Suppressor macrophage (primary cell): ENCODE measurements at regions not wholly inside any gene's neighbourhood (a gene's known extent, or its start where the extent isn't known, plus 50 kb on each side); places are given as distances from the start of the nearest gene placed in this dataset.

Experiments
- DNase-seq, 4 experiments: peaks; one replicate each; pipeline ENCODE4 v3.0.0-alpha.2; 2020 to 2022

DNA sequence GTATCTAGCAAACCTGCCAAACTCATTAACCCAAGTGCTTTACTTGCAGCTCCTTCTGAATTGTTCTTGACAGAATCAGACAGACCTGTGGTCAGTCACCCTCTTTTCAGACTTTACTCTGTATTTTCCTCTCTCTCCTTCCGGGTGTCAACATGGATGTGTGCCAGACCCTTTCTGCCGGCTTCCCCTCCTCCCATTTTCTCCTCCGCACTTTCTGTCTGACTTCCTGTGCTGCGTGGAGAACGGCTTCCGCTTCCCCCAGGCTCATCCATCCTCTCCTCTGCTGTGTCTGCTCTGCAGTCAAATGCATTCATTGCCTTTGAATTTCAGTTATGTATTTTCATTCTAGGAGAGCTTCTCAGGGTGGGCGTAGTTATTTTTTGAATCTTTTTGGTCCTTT lies 53.3 kb upstream of the LRPAP1 start:
- peak; percentile 33 to 53 (median 42) for DNase-seq

DNA sequence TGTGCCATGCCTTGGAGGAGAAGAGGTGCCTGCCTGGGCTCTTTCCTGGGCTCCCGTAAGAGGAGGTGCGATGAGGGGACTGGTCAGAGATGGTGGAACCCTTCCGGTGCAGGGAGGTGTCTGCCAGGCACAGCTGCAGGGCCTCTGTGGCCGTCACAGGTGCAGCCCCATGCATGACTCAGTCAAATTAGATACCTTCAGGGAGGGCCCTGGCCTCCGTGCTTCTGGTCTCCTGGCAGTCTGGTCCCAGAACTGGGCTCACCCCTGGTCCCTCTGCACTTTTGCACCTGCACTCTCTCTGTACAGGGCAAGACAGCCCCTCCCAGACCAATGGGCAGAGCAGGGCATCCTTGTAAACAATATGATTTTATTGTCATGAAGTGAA lies 49.9 kb upstream of the LRPAP1 start:
- DNase-seq = no peak
